ENCODE measurements at regions not wholly inside any gene's neighbourhood (a gene's known extent, or its start where the extent isn't known, plus 50 kb on each side); places are given as distances from the start of the nearest gene placed in this dataset.

DNA sequence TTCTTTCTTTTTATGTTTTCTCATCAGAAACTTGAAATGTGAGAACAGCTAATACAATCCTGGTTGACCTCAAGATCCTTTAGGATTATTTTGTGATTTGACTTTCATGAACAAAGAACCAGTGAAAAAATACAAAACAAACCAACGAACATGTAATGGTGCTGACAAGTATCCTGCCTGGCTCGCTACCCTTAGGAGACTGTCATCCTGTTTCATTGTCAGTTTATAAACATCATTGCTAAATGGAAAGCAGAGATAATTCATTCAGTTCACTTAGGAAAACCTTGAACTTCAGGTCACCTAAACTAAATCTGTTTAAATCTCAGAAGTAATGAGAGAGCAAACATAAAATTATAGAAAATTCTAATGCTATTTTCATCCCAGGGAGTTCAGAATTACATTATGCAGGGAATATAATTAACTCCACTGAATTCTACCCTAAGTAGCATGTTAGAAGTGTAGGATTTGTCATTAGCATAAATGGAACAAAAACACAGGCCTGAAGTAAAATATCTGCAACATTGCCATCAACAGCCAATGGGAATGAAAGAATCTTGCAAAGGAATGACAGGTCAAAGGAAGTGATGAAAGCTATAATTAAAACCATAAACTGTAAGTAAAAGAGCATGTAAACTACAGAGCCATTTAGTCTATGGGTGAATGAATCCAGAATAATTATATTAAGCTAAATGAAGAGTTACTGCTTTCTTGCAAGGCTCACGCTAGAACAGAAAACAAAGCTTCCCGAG, 401.2 kb upstream of the MANEA start:
- TF ChIP-seq, protein P1, sequence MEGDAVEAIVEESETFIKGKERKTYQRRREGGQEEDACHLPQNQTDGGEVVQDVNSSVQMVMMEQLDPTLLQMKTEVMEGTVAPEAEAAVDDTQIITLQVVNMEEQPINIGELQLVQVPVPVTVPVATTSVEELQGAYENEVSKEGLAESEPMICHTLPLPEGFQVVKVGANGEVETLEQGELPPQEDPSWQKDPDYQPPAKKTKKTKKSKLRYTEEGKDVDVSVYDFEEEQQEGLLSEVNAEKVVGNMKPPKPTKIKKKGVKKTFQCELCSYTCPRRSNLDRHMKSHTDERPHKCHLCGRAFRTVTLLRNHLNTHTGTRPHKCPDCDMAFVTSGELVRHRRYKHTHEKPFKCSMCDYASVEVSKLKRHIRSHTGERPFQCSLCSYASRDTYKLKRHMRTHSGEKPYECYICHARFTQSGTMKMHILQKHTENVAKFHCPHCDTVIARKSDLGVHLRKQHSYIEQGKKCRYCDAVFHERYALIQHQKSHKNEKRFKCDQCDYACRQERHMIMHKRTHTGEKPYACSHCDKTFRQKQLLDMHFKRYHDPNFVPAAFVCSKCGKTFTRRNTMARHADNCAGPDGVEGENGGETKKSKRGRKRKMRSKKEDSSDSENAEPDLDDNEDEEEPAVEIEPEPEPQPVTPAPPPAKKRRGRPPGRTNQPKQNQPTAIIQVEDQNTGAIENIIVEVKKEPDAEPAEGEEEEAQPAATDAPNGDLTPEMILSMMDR (IDR thresholded peaks at IDR 0.05) = no peak
- no peak for DNase-seq (ENCODE audit: low spot score)
- no peak overlapping the region for H3K4me3 ChIP-seq
- H3K27me3 ChIP-seq = no peaks in the 10 kb centered on the region
- H3K9me3 ChIP-seq = no peaks in the 10 kb centered on the region
- H3K27ac ChIP-seq = no peak overlapping the region
- H3K36me3 ChIP-seq = no peaks in the 10 kb centered on the region
- no peaks in the 10 kb centered on the region for H3K4me1 ChIP-seq

DNA sequence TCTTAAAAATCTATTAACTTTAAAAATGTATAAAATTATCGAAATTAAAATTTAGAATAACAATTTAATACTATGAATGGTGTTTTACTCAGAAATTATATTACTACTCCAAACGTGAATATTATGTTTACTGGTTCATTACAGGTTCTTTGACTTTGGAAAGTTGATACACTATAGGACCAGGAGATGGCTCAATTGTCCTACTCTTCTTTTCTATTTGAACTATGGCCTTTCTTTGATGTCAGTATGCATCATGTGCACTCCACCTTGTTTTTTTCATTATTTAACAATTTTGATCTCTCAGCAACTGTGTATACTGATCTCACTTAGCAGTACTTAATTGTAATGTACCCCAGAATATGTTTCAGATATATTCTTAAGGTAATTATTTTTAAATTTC, 391.5 kb upstream of the MANEA start:
- no peak overlapping the region for H3K27ac ChIP-seq
- no peaks in the 10 kb centered on the region for H3K36me3 ChIP-seq
- H3K9me3 ChIP-seq = no peaks in the 10 kb centered on the region
- no peak for DNase-seq (ENCODE audit: low spot score)
- H3K27me3 ChIP-seq = no peaks in the 10 kb centered on the region
- TF ChIP-seq, protein P1 (IDR thresholded peaks at IDR 0.05) = no peak
- no peak overlapping the region for H3K4me3 ChIP-seq
- H3K4me1 ChIP-seq = no peaks in the 10 kb centered on the region

DNA sequence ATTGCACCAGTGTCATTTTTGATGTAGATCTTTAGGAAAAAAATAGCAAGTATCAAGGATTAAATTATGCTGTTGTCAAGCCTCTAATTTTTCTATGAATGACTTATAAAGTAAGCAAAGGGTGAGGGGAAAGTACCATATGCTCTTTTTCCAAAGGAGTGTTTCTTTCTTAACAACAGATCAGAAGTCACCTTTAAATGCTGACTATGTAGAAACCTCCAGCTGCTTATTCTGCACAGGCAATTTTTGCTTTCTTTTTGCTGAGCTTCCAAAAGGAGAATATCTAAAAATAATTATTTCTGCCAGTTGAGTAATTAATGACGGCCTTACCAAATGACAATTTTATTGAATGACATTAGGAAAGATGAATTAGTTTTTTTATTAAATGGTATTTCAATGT, 390.6 kb upstream of the MANEA start:
- TF ChIP-seq, protein P1 (IDR thresholded peaks at IDR 0.05) = no peak
- no peak for DNase-seq (ENCODE audit: low spot score)
- Histone ChIP-seq H3K4me3 (no peak overlapping the region), H3K36me3 (no peaks in the 10 kb centered on the region), H3K4me1 (no peaks in the 10 kb centered on the region), H3K27me3 (no peaks in the 10 kb centered on the region), H3K9me3 (no peaks in the 10 kb centered on the region), H3K27ac (no peak overlapping the region)

DNA sequence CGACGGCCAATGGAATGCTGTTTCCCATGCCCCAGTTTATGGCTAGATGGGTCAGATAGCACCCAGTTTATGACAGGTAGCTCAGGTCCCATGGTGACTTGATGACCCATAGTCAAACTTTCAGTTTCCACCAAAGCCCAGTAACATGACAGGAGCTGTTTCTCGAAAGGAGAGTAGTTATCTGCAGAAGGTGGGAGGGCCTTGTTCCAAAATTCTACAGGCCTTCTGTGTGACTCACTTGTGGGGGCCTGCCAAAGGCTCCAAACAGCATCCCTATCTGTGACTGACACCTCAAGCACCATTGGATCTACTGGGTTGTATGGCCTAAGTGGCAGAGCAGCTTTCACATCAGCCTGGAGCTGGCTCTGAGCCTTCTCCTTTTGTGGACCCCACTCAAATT, 379.7 kb upstream of the MANEA start:
- no peaks in the 10 kb centered on the region for H3K36me3 ChIP-seq
- no peaks in the 10 kb centered on the region for H3K27me3 ChIP-seq
- no peak overlapping the region for H3K27ac ChIP-seq
- no peaks in the 10 kb centered on the region for H3K4me1 ChIP-seq
- no peaks in the 10 kb centered on the region for H3K9me3 ChIP-seq
- no peak overlapping the region for H3K4me3 ChIP-seq
- TF ChIP-seq, protein P1 (IDR thresholded peaks at IDR 0.05) = no peak
- no peak for DNase-seq (ENCODE audit: low spot score)

DNA sequence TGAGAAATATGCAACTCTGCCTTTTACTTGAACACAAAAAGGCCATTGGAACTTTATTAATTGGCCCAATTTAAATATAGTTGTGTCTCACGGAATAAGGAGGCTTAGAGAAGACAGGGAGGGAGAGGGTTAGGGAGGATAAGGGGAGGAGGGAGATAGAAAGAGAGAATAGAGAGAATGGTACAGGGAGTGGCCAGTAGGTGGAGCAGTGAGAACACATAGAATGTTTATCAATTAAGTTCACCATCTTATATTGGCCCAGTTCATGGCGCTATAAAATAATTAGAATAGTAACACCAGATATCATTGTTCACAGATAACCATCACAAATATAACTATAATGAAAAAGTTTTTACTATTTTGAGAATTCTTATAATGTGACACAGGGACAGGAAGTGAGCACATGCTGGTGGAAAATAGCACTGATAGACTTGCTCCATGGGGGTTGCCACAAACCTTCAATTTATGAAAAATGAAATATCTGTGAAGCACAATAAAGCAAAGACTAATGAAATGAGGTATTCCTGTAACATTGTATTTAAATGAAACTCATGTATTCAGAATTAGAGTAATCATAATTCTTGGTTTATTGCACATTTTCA, 374.1 kb upstream of the MANEA start:
- TF ChIP-seq, protein P1 (IDR thresholded peaks at IDR 0.05) = peak in 1 of 2 donors; percentile 66
- no peak overlapping the region for H3K4me3 ChIP-seq
- H3K27me3 ChIP-seq = no peaks in the 10 kb centered on the region

More for the DNA sequence above, 374.1 kb upstream of the MANEA start:
- Histone ChIP-seq H3K27ac (no peak overlapping the region), H3K36me3 (no peaks in the 10 kb centered on the region), H3K4me1 (no peaks in the 10 kb centered on the region), H3K9me3 (no peaks in the 10 kb centered on the region)
- DNase-seq (ENCODE audit: low spot score) = no peak
